Left ventricle myocardium inferior (tissue), 1 donor: ENCODE measurements at regions not wholly inside any gene's neighbourhood (a gene's known extent, or its start where the extent isn't known, plus 50 kb on each side); places are given as distances from the start of the nearest gene placed in this dataset.
"Not testable (repeated sequence)": the region's sequence is repeated elsewhere in the genome, so short reads cannot be mapped to it uniquely, and the experiment has no call there.

Source experiments
- DNase-seq: peaks from one replicate; pipeline ENCODE4 v3.0.0-alpha.2; 2020
- H3K27ac ChIP-seq: fragments of 200-600 bp; replicated peaks from 2 replicates; pipeline ENCODE4 v1.8.0; 2021
- H3K27me3 ChIP-seq: fragments of 200-600 bp; 2 replicates; pipeline ENCODE4 v1.8.0; 2021; ENCODE audit warnings: low read depth
- H3K36me3 ChIP-seq: fragments of 200-600 bp; 2 replicates; pipeline ENCODE4 v1.8.0; 2021
- H3K4me1 ChIP-seq: fragments of 200-600 bp; 2 replicates; pipeline ENCODE4 v1.8.0; 2021
- H3K4me3 ChIP-seq: fragments of 200-600 bp; 2 replicates; pipeline ENCODE4 v1.8.0; 2021; ENCODE audit warnings: mild to moderate bottlenecking, moderate library complexity
- H3K9me3 ChIP-seq: fragments of 200-600 bp; replicated peaks from 2 replicates; pipeline ENCODE4 v1.8.0; 2021
- CTCF ChIP-seq: fragments of 200-600 bp; IDR thresholded peaks from 2 replicates; pipeline ENCODE4 v1.8.0; 2021; ENCODE audit warnings: antibody characterized with exemption, mild to moderate bottlenecking, borderline replicate concordance
- intact Hi-C: fragments of 100-400 bp; cut with micrococcal nuclease; formaldehyde crosslinking; loops from one replicate; pipeline ENCODE4 v1.11.0; 2022
- donor health status: DM: no; HTN: yes; CAD: no; lungs with severe emphysema.

GRCh38 chr3:78257951-78258530 is 1218.1 kb downstream of the ROBO2 start:
- H3K4me3 ChIP-seq, result no peak overlapping the region
- no peaks in the 10 kb centered on the region for H3K36me3 ChIP-seq
- no peak for DNase-seq
- intact Hi-C loops, result no loop called here
- no peaks in the 10 kb centered on the region for H3K9me3 ChIP-seq
- no peak overlapping the region for H3K27ac ChIP-seq
- TF ChIP-seq CTCF, result no peak
- H3K27me3 ChIP-seq, result no peaks in the 10 kb centered on the region
- no peaks in the 10 kb centered on the region for H3K4me1 ChIP-seq

GRCh38 chr3:78258798-78259197 is 1218.9 kb downstream of the ROBO2 start:
- H3K9me3 ChIP-seq, result no peaks in the 10 kb centered on the region
- H3K27me3 ChIP-seq, result no peaks in the 10 kb centered on the region
- H3K36me3 ChIP-seq, result no peaks in the 10 kb centered on the region
- no peak for TF ChIP-seq CTCF
- intact Hi-C loops, result no loop called here
- H3K4me1 ChIP-seq, result no peaks in the 10 kb centered on the region
- H3K4me3 ChIP-seq, result no peak overlapping the region
- DNase-seq, result no peak
- no peak overlapping the region for H3K27ac ChIP-seq

GRCh38 chr3:78260388-78260787 is 1220.5 kb downstream of the ROBO2 start:
- Histone ChIP-seq H3K27ac (no peak overlapping the region), H3K9me3 (peaks cover 5% of the 10 kb centered on the region), H3K27me3 (no peaks in the 10 kb centered on the region), H3K4me3 (no peak overlapping the region), H3K4me1 (no peaks in the 10 kb centered on the region), H3K36me3 (no peaks in the 10 kb centered on the region)
- no peak for TF ChIP-seq CTCF
- no peak for DNase-seq
- intact Hi-C loops, result no loop called here

GRCh38 chr3:78266550-78266949 is 1226.7 kb downstream of the ROBO2 start:
- intact Hi-C loops, H3K36me3 ChIP-seq, H3K4me3 ChIP-seq, H3K27me3 ChIP-seq, H3K27ac ChIP-seq, H3K4me1 ChIP-seq, DNase-seq: not testable (repeated sequence)
- peaks cover 34% of the 10 kb centered on the region for H3K9me3 ChIP-seq

- intact Hi-C loops, result no loop called here
- no peak for DNase-seq
These were observed 1227.3 kb downstream of the ROBO2 start for GRCh38 chr3:78267235-78267634.

GRCh38 chr3:78268087-78268486 is 1228.2 kb downstream of the ROBO2 start:
- intact Hi-C loops, result no loop called here
- DNase-seq, result no peak
- Histone ChIP-seq H3K27ac (no peak overlapping the region), H3K4me1 (no peaks in the 10 kb centered on the region), H3K4me3 (no peak overlapping the region), H3K36me3 (no peaks in the 10 kb centered on the region), H3K27me3 (no peaks in the 10 kb centered on the region), H3K9me3 (peaks cover 34% of the 10 kb centered on the region)
- no peak for TF ChIP-seq CTCF

More at GRCh38 chr3:78267235-78267634, 1227.3 kb downstream of the ROBO2 start:
- Histone ChIP-seq H3K27me3 (no peaks in the 10 kb centered on the region), H3K9me3 (peaks cover 34% of the 10 kb centered on the region), H3K27ac (no peak overlapping the region), H3K36me3 (no peaks in the 10 kb centered on the region), H3K4me3 (no peak overlapping the region), H3K4me1 (no peaks in the 10 kb centered on the region)
- no peak for TF ChIP-seq CTCF
